Esophagus muscularis mucosa (tissue), 4 donors: ENCODE measurements at regions not wholly inside any gene's neighbourhood (a gene's known extent, or its start where the extent isn't known, plus 50 kb on each side); places are given as distances from the start of the nearest gene placed in this dataset.

Source experiments
- DNase-seq: peaks from one replicate; pipeline ENCODE4 v3.0.0-alpha.2; 2017; ENCODE audit errors: extremely low spot score
- H3K27ac ChIP-seq, 4 donors: fragments of 200-600 bp; sonication (generic); replicated peaks in 1 of 4; 1 replicate in 3 of 4; 2 replicates in 1 of 4; pipeline ENCODE4 v1.5.1; 2016 to 2019; ENCODE audit warnings: mild to moderate bottlenecking in 1 of 4
- H3K27me3 ChIP-seq, 4 donors: fragments of 200-600 bp; sonication (generic); one replicate each; pipeline versions ENCODE4 v1.5.1 to v1.6.0; 2016 to 2019
- H3K36me3 ChIP-seq, 4 donors: fragments of 200-600 bp; sonication (generic); one replicate each; pipeline ENCODE4 v1.5.1; 2016 to 2019
- H3K4me1 ChIP-seq, 4 donors: fragments of 200-600 bp; sonication (generic); one replicate each; pipeline ENCODE4 v1.5.1; 2016 to 2019
- H3K4me3 ChIP-seq, 4 donors: fragments of 200-600 bp; sonication (generic); 1 replicate in 2 of 4; 2 replicates in 2 of 4; pipeline ENCODE4 v1.5.1; 2016 to 2019; ENCODE audit warnings: mild to moderate bottlenecking in 4 of 4, moderate library complexity in 1 of 4
- H3K9me3 ChIP-seq, 4 donors: fragments of 200-600 bp; sonication (generic); 1 replicate in 3 of 4; 2 replicates in 1 of 4; pipeline ENCODE4 v1.5.1; 2016 to 2019
- EP300 ChIP-seq: sonication (generic); formaldehyde crosslinking; IDR thresholded peaks from one replicate; pipeline ENCODE4 v1.6.1; 2017; ENCODE audit warnings: antibody characterized with exemption
- POLR2A ChIP-seq: fragments of 450-650 bp; IDR thresholded peaks from one replicate; pipeline ENCODE4 v1.6.1; 2017; ENCODE audit warnings: antibody characterized with exemption, moderate library complexity, mild to moderate bottlenecking, low read depth
- POLR2AphosphoS5 ChIP-seq, 2 donors: sonication (generic); formaldehyde crosslinking; IDR thresholded peaks; one replicate each; pipeline ENCODE4 v1.6.1; 2017; ENCODE audit warnings: antibody characterized with exemption in 2 of 2
- WGBS: methylation state at CpG from one replicate; pipeline ENCODE4 v1.1.5; 2018; 5-methylcytosine and 5-hydroxymethylcytosine counted together
- intact Hi-C: fragments of 100-400 bp; cut with DNase I; formaldehyde crosslinking; loops from one replicate; pipeline ENCODE4 v1.15.1; 2023
- TF ChIP-seq, protein P1 (sequence below), 3 experiments: fragments of 200-600 bp in 2 of 3; fragments of 450-650 bp in 1 of 3; sonication (generic) in 2 of 3; IDR thresholded peaks; one replicate each; pipeline ENCODE4 v1.5.1; 2017 to 2019; ENCODE audit warnings: antibody characterized with exemption in 3 of 3, mild to moderate bottlenecking in 2 of 3, moderate library complexity in 1 of 3

DNA sequence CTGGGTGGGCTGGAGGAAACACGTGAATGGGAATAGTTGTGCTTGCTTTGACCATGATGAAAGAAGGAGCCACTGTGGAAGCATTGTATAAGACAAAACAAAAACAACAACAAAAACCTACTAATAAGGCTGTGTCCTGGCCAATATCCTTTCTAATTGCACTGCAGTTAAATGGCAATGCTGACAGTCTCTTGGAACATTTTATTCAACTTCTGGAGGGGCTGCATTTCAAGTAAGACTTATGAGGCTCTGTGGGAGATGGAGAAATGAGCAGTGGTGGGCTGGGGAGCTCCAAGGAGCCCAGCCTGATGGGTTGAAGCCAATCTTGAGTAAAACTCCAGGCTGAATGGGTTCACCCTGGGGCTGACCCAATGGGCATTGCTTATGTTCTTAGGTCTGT, 99.8 kb upstream of the ROPN1 start:
- peaks cover 0 to 5% (median 0%) of the 10 kb centered on the region in 4 donors for H3K36me3 ChIP-seq
- whole genome bisulfite sequencing: 93% methylated on average over 1 of the region's 1 CpG
- intact Hi-C loops: no loop called here
- TF ChIP-seq POLR2A (no peak), EP300 (no peak), POLR2AphosphoS5 (IDR thresholded peaks at IDR 0.05) (no peak)
- TF ChIP-seq, protein P1, sequence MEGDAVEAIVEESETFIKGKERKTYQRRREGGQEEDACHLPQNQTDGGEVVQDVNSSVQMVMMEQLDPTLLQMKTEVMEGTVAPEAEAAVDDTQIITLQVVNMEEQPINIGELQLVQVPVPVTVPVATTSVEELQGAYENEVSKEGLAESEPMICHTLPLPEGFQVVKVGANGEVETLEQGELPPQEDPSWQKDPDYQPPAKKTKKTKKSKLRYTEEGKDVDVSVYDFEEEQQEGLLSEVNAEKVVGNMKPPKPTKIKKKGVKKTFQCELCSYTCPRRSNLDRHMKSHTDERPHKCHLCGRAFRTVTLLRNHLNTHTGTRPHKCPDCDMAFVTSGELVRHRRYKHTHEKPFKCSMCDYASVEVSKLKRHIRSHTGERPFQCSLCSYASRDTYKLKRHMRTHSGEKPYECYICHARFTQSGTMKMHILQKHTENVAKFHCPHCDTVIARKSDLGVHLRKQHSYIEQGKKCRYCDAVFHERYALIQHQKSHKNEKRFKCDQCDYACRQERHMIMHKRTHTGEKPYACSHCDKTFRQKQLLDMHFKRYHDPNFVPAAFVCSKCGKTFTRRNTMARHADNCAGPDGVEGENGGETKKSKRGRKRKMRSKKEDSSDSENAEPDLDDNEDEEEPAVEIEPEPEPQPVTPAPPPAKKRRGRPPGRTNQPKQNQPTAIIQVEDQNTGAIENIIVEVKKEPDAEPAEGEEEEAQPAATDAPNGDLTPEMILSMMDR (IDR thresholded peaks at IDR 0.05): no peak
- H3K27ac ChIP-seq: no peak overlapping the region
- H3K4me1 ChIP-seq: peaks cover 0 to 8% (median 4%) of the 10 kb centered on the region in 4 donors
- H3K27me3 ChIP-seq: no peaks in the 10 kb centered on the region
- H3K4me3 ChIP-seq: no peak overlapping the region
- no peak for DNase-seq
- H3K9me3 ChIP-seq: no peaks in the 10 kb centered on the region

DNA sequence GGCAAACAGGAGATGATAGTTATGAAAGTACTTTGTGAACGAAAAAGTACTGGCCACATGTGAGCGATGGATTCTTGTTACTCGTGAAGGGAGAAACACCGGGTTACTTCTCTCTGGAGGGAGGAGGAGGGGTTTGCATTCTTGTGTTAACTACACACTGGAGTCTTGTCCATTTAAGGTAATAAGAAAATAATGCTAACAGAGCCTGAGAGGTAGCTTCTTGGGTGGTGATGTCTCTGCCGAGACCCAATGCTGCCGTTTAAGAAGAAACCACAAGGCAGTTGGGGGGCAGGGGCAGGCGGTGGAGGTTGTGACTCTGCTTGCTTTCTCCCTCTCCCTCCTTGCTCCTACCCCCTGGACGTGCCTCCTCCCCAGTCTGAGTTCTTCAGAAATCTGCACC, 100.9 kb upstream of the ROPN1 start:
- WGBS: 64% methylated on average over 8 of the region's 8 CpGs
- intact Hi-C loops: no loop called here
- DNase-seq: no peak
- TF ChIP-seq POLR2A (no peak), POLR2AphosphoS5 (IDR thresholded peaks at IDR 0.05) (no peak)
- TF ChIP-seq, protein P1 (IDR thresholded peaks at IDR 0.05): no peak
- no peak overlapping the region for H3K4me3 ChIP-seq
- H3K36me3 ChIP-seq: peaks cover 0 to 5% (median 0%) of the 10 kb centered on the region in 4 donors
- no peak overlapping the region for H3K27ac ChIP-seq
- H3K9me3 ChIP-seq: no peaks in the 10 kb centered on the region
- peaks cover 0 to 8% (median 5%) of the 10 kb centered on the region in 4 donors for H3K4me1 ChIP-seq
- no peaks in the 10 kb centered on the region for H3K27me3 ChIP-seq

DNA sequence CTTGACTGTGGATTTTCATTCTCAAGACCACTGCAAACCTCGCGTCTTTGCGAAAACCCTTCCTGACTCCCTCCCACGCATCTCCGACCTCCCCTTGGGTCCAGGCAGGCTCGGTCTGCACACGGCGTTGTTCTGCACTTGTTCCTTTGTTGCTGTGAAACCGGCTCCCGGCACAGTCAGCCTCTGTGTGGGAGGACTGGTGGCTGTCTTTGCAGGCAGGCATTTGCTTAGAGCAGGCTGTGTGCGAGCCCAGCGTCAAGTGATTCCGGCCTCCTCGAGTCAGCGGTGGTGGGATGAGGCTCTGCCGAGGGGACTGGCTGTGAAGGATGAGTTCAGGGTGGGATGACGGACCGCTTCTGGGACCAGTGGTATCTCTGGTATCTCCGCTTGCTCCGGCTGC, 102.6 kb upstream of the ROPN1 start:
- Histone ChIP-seq H3K27ac (no peak overlapping the region), H3K4me1 (peaks cover 0 to 8% (median 7%) of the 10 kb centered on the region in 4 donors), H3K27me3 (no peaks in the 10 kb centered on the region), H3K4me3 (no peak overlapping the region), H3K36me3 (peaks cover 0 to 5% (median 0%) of the 10 kb centered on the region in 4 donors), H3K9me3 (no peaks in the 10 kb centered on the region)
- no peak for DNase-seq
- TF ChIP-seq POLR2AphosphoS5 (IDR thresholded peaks at IDR 0.05) (no peak), EP300 (no peak), POLR2A (no peak)
- TF ChIP-seq, protein P1 (IDR thresholded peaks at IDR 0.05): no peak
- intact Hi-C loops: no loop called here
- 78% methylated on average over 20 of the region's 20 CpGs for WGBS

DNA sequence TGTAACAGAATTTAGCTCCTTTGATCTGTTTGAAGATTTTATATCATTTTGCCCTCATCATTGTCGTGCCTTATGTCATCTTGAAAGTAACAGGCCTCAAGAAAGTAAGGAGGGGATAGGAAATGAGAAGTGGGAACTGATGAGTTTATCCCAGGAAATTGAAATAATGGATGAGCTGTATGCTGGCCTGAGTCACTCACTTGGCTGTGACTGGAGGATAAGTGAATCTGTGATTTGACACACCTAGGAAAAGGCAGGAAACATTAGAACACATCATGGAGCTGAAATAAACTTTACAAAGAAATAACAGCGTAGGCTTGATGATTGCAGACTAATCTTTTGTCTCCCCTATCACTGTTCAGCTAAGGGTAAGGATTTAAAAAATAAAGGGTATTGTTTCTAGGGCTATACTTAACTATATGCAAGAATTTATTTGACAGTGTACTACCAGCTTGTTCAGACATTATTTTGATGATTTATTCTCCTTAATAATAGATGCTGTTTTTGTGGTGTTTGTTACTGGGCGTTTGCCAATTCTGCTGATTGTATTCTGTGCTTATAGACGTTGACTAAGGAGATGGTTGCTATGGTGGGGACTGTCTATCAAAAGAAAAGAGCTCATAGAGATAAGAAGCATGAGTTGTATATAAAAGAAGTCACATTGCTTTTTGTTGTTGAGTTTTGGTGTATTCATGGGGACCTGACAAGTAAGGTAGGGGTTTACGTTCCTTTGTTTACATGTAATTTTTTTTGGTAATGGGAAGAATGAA, 105.6 kb upstream of the ROPN1 start:
- intact Hi-C loops: no loop called here
- Histone ChIP-seq H3K36me3 (peaks cover 0 to 9% (median 0%) of the 10 kb centered on the region in 4 donors), H3K4me1 (peaks cover 0 to 6% (median 2%) of the 10 kb centered on the region in 4 donors), H3K4me3 (no peak overlapping the region), H3K9me3 (no peaks in the 10 kb centered on the region), H3K27me3 (no peaks in the 10 kb centered on the region), H3K27ac (no peak overlapping the region)
- TF ChIP-seq, protein P1 (IDR thresholded peaks at IDR 0.05): no peak
- no peak for TF ChIP-seq EP300
- WGBS: 63% methylated on average over 5 of the region's 5 CpGs
- DNase-seq: no peak

DNA sequence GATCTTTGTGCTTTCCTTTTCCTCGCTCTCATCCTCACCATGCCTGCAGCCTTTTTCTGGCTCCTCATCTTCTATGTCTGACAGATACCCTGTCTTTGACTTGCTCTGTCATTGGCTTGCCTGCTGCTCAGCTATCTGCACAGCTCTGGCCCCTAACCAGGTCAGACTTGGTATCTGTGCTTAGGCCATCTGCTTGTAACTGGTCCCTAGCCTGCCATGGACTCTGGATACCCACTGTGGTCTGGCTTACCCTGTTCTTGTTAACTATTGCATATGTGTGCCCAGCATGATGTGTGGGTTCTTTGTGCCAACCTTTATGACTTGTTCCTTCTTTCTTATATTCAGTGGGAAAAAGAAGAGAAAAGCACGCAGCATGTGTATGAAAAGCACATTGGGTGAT, 109.7 kb upstream of the ROPN1 start:
- no peaks in the 10 kb centered on the region for H3K9me3 ChIP-seq
- TF ChIP-seq, protein P1 (IDR thresholded peaks at IDR 0.05): no peak
- TF ChIP-seq POLR2AphosphoS5 (IDR thresholded peaks at IDR 0.05) (no peak), POLR2A (no peak), EP300 (no peak)
- H3K4me1 ChIP-seq: peaks cover 2 to 7% (median 5%) of the 10 kb centered on the region in 4 donors
- DNase-seq: no peak
- intact Hi-C loops: no loop called here
- H3K27ac ChIP-seq: no peak overlapping the region
- peaks cover 0 to 4% (median 0%) of the 10 kb centered on the region in 4 donors for H3K36me3 ChIP-seq
- WGBS: 100% methylated on average over 2 of the region's 2 CpGs
- H3K4me3 ChIP-seq: no peak overlapping the region
- H3K27me3 ChIP-seq: no peaks in the 10 kb centered on the region
